Calu3 (cell line): ENCODE measurements at regions not wholly inside any gene's neighbourhood (a gene's known extent, or its start where the extent isn't known, plus 50 kb on each side); places are given as distances from the start of the nearest gene placed in this dataset.

Source experiments
- BruUV-seq: library from RNA; stranded (reverse); fragments of 400-500 nt; replicated peaks from 2 replicates; lab custom pipeline; 2021; lab: Mats Ljungman, UMichigan
- CTCF ChIA-PET: fragments of 300-600 bp; sonication (Branson Sonifier 250); formaldehyde crosslinking; loops from one replicate; lab custom pipeline; 2022; ENCODE audit warnings: antibody characterized with exemption; lab: Charles Lee
- DNase-seq: peaks from one replicate; pipeline ENCODE4 v3.0.0; 2022
- H3K27ac Mint-ChIP-seq: one replicate; pipeline ENCODE4 v1.8.0; 2022; ENCODE audit warnings: mixed read lengths; ENCODE audit not compliant: unreplicated experiment
- H3K27me3 Mint-ChIP-seq: one replicate; pipeline ENCODE4 v1.8.0; 2022; ENCODE audit warnings: mixed read lengths; ENCODE audit not compliant: unreplicated experiment
- H3K36me3 Mint-ChIP-seq: one replicate; pipeline ENCODE4 v1.8.0; 2022; ENCODE audit warnings: mild to moderate bottlenecking, moderate library complexity, mixed read lengths; ENCODE audit not compliant: insufficient read depth, unreplicated experiment
- H3K4me1 Mint-ChIP-seq: one replicate; pipeline ENCODE4 v1.8.0; 2022; ENCODE audit warnings: mild to moderate bottlenecking, low read depth, mixed read lengths; ENCODE audit not compliant: unreplicated experiment
- H3K4me3 Mint-ChIP-seq: one replicate; pipeline ENCODE4 v1.8.0; 2022; ENCODE audit warnings: mild to moderate bottlenecking, low read depth, moderate library complexity, mixed read lengths; ENCODE audit not compliant: unreplicated experiment
- H3K9me3 Mint-ChIP-seq: one replicate; pipeline ENCODE4 v1.8.0; 2022; ENCODE audit warnings: low read depth, mixed read lengths; ENCODE audit not compliant: unreplicated experiment
- CTCF ChIP-seq: fragments of 200-600 bp; IDR thresholded peaks from one replicate; pipeline ENCODE4 v1.8.0; 2022; ENCODE audit warnings: antibody characterized with exemption; ENCODE audit not compliant: unreplicated experiment
- intact Hi-C: fragments of 100-400 bp; cut with micrococcal nuclease; formaldehyde crosslinking; loops from one replicate; pipeline ENCODE4 v1.10.0; 2022; ENCODE audit not compliant: unreplicated experiment

- Mint-ChIP-seq H3K36me3 (no peaks in the 10 kb centered on the region), H3K27me3 (no peaks in the 10 kb centered on the region), H3K4me3 (no peak overlapping the region), H3K4me1 (no peaks in the 10 kb centered on the region), H3K27ac (no peak overlapping the region), H3K9me3 (no peaks in the 10 kb centered on the region)
- no peak for TF ChIP-seq CTCF
- intact Hi-C loops: no loop called here
- no peak for DNase-seq
- CTCF ChIA-PET: no interaction called here
- no TSS peak for BruUV-seq
These were observed 1365.8 kb upstream of the DIAPH2 start for GRCh38 chrX:95318882-95319281.

- no peak for TF ChIP-seq CTCF
- no peaks in the 10 kb centered on the region for H3K36me3 Mint-ChIP-seq
- H3K27me3 Mint-ChIP-seq: no peaks in the 10 kb centered on the region
- H3K27ac Mint-ChIP-seq: no peak overlapping the region
- H3K9me3 Mint-ChIP-seq: peaks cover 2% of the 10 kb centered on the region
- no peaks in the 10 kb centered on the region for H3K4me1 Mint-ChIP-seq
- DNase-seq: no peak
- no peak overlapping the region for H3K4me3 Mint-ChIP-seq
- BruUV-seq: no TSS peak
- CTCF ChIA-PET: no interaction called here
- intact Hi-C loops: no loop called here
These were observed 1359.5 kb upstream of the DIAPH2 start for GRCh38 chrX:95325185-95325584.

- H3K36me3 Mint-ChIP-seq: no peaks in the 10 kb centered on the region
- DNase-seq: no peak
- no peaks in the 10 kb centered on the region for H3K27me3 Mint-ChIP-seq
- H3K4me3 Mint-ChIP-seq: no peak overlapping the region
- peaks cover 8% of the 10 kb centered on the region for H3K9me3 Mint-ChIP-seq
- CTCF ChIA-PET: no interaction called here
- no peaks in the 10 kb centered on the region for H3K4me1 Mint-ChIP-seq
- H3K27ac Mint-ChIP-seq: no peak overlapping the region
- intact Hi-C loops: no loop called here
- TF ChIP-seq CTCF: no peak
- BruUV-seq: no TSS peak
These were observed 1354.3 kb upstream of the DIAPH2 start for GRCh38 chrX:95330292-95330691.

GRCh38 chrX:95332530-95332929 lies 1352.1 kb upstream of the DIAPH2 start:
- Mint-ChIP-seq H3K27ac (no peak overlapping the region), H3K9me3 (peaks cover 8% of the 10 kb centered on the region), H3K27me3 (no peaks in the 10 kb centered on the region), H3K36me3 (no peaks in the 10 kb centered on the region), H3K4me3 (no peak overlapping the region), H3K4me1 (no peaks in the 10 kb centered on the region)
- no TSS peak for BruUV-seq
- intact Hi-C loops: no loop called here
- CTCF ChIA-PET: no interaction called here
- no peak for TF ChIP-seq CTCF
- no peak for DNase-seq
